Hepatocyte (in vitro differentiated cells): ENCODE measurements at regions not wholly inside any gene's neighbourhood (a gene's known extent, or its start where the extent isn't known, plus 50 kb on each side); places are given as distances from the start of the nearest gene placed in this dataset.

ENCODE experiments used
- DNase-seq: peaks from one replicate; pipeline ENCODE4 v3.0.0-alpha.2; 2016; ENCODE audit warnings: low spot score
- H2AFZ ChIP-seq: fragments of 200-600 bp; sonication (generic); 2 replicates; pipeline ENCODE4 v1.6.0; 2016; ENCODE audit warnings: antibody characterized with exemption, mild to moderate bottlenecking
- H3K27ac ChIP-seq: fragments of 200-600 bp; sonication (generic); 2 replicates; pipeline ENCODE4 v1.5.1; 2016; ENCODE audit warnings: mild to moderate bottlenecking
- H3K27me3 ChIP-seq: fragments of 200-600 bp; sonication (generic); 2 replicates; pipeline ENCODE4 v1.6.1; 2016
- H3K36me3 ChIP-seq: fragments of 200-600 bp; sonication (generic); replicated peaks from 2 replicates; pipeline ENCODE4 v1.5.1; 2016; ENCODE audit warnings: low read depth; ENCODE audit not compliant: insufficient read depth
- H3K4me1 ChIP-seq: fragments of 200-600 bp; sonication (generic); 2 replicates; pipeline ENCODE4 v1.5.1; 2016; ENCODE audit warnings: mild to moderate bottlenecking, moderate library complexity; ENCODE audit not compliant: insufficient read depth
- H3K4me2 ChIP-seq: fragments of 200-600 bp; sonication (generic); 2 replicates; pipeline ENCODE4 v1.6.0; 2016
- H3K4me3 ChIP-seq: fragments of 200-600 bp; sonication (generic); 2 replicates; pipeline ENCODE4 v1.5.1; 2016; ENCODE audit warnings: mild to moderate bottlenecking
- H3K79me2 ChIP-seq: fragments of 200-600 bp; sonication (generic); 2 replicates; pipeline ENCODE4 v1.6.0; 2017; ENCODE audit warnings: mild to moderate bottlenecking
- H3K9me2 ChIP-seq: fragments of 200-600 bp; sonication (generic); replicated peaks from 2 replicates; pipeline ENCODE4 v1.6.0; 2017; ENCODE audit warnings: mild to moderate bottlenecking; ENCODE audit not compliant: insufficient read depth
- H3K9me3 ChIP-seq: fragments of 200-600 bp; sonication (generic); 2 replicates; pipeline ENCODE4 v1.5.1; 2016; ENCODE audit warnings: low read depth, mild to moderate bottlenecking
- H4K20me1 ChIP-seq: fragments of 200-600 bp; sonication (generic); 2 replicates; pipeline ENCODE4 v1.6.0; 2016; ENCODE audit warnings: mild to moderate bottlenecking; ENCODE audit not compliant: insufficient read depth, poor library complexity, severe bottlenecking
- EZH2 ChIP-seq: fragments of 200-600 bp; sonication (generic); IDR thresholded peaks from 2 replicates; pipeline ENCODE4 v1.6.1; 2016; ENCODE audit warnings: antibody characterized with exemption, mild to moderate bottlenecking, borderline replicate concordance
- EZH2phosphoT487 ChIP-seq: fragments of 200-600 bp; sonication (generic); IDR thresholded peaks from one replicate; pipeline ENCODE4 v1.6.1; 2018; ENCODE audit warnings: antibody characterized with exemption, mild to moderate bottlenecking, low read depth, moderate library complexity; ENCODE audit not compliant: unreplicated experiment, severe bottlenecking
- WGBS: methylation state at CpG from one replicate; pipeline ENCODE4 v1.1.6; 2016; ENCODE audit warnings: low lambda C conversion rate; ENCODE audit errors: missing lambda C conversion rate; 5-methylcytosine and 5-hydroxymethylcytosine counted together
- TF ChIP-seq, protein P1 (sequence below): fragments of 200-600 bp; sonication (generic); IDR thresholded peaks from 2 replicates; pipeline ENCODE4 v1.5.1; 2016; ENCODE audit warnings: antibody characterized with exemption, mild to moderate bottlenecking; ENCODE audit not compliant: poor library complexity

DNA sequence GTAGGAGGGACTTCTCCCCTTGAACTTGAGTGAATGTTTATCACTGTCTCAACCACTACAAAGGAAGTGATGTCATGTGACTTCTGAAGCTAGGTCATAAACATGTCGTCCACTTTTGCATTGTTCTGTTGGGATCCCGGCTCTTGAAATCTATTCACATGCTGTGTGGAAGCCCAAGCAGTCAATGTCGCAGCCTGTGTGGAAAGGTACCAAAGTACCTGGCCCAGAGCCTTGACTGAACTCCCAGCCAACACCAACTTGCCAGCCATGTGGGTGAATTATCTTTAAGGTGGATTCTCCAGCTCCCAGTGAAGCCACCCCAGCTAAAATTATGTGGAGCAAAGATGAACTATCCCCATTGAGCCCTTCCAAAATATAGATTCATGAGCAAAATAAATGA lies 85.0 kb upstream of the USP38 start:
- Histone ChIP-seq H3K36me3 (no peaks in the 10 kb centered on the region), H3K9me3 (no peaks in the 10 kb centered on the region), H2AFZ (no peak overlapping the region), H3K4me3 (no peak overlapping the region), H3K27ac (no peak overlapping the region), H3K4me1 (peaks cover 5% of the 10 kb centered on the region), H3K9me2 (no peaks in the 10 kb centered on the region), H4K20me1 (no peaks in the 10 kb centered on the region), H3K4me2 (no peak overlapping the region), H3K79me2 (no peaks in the 10 kb centered on the region), H3K27me3 (no peaks in the 10 kb centered on the region)
- TF ChIP-seq EZH2phosphoT487 = no peak
- TF ChIP-seq, protein P1, sequence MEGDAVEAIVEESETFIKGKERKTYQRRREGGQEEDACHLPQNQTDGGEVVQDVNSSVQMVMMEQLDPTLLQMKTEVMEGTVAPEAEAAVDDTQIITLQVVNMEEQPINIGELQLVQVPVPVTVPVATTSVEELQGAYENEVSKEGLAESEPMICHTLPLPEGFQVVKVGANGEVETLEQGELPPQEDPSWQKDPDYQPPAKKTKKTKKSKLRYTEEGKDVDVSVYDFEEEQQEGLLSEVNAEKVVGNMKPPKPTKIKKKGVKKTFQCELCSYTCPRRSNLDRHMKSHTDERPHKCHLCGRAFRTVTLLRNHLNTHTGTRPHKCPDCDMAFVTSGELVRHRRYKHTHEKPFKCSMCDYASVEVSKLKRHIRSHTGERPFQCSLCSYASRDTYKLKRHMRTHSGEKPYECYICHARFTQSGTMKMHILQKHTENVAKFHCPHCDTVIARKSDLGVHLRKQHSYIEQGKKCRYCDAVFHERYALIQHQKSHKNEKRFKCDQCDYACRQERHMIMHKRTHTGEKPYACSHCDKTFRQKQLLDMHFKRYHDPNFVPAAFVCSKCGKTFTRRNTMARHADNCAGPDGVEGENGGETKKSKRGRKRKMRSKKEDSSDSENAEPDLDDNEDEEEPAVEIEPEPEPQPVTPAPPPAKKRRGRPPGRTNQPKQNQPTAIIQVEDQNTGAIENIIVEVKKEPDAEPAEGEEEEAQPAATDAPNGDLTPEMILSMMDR = no peak
- TF ChIP-seq EZH2 = no peak
- WGBS = 90% methylated on average over 3 of the region's 3 CpGs
- DNase-seq = no peak

DNA sequence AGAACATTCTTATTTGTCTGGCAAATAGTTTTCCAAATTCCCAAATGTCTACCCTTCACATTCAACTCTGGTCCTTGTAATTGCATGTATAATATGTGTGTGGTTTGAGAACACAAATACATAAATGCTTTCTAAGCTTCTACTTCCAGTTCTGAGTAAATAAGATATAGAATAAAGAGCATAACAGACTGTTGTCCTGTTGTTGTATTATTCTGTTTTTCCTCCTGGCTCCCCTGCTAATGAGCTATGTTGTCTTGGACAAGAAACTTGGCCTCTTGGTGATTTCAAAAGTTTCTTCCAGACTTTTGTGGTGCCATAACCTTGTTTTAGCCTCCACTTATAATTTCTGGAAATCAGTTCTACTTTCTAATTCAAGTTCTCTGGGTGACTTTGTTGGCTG lies 75.3 kb upstream of the USP38 start:
- H3K79me2 ChIP-seq = no peaks in the 10 kb centered on the region
- TF ChIP-seq, protein P1 = no peak
- TF ChIP-seq EZH2phosphoT487 (no peak), EZH2 (no peak)
- H3K4me2 ChIP-seq = no peak overlapping the region
- H3K9me2 ChIP-seq = no peaks in the 10 kb centered on the region
- H3K36me3 ChIP-seq = no peaks in the 10 kb centered on the region
- H4K20me1 ChIP-seq = no peaks in the 10 kb centered on the region
- DNase-seq = no peak
- no peaks in the 10 kb centered on the region for H3K27me3 ChIP-seq
- H3K27ac ChIP-seq = no peak overlapping the region
- no peaks in the 10 kb centered on the region for H3K4me1 ChIP-seq
- no peak overlapping the region for H3K4me3 ChIP-seq
- H2AFZ ChIP-seq = no peak overlapping the region
- H3K9me3 ChIP-seq = no peaks in the 10 kb centered on the region

DNA sequence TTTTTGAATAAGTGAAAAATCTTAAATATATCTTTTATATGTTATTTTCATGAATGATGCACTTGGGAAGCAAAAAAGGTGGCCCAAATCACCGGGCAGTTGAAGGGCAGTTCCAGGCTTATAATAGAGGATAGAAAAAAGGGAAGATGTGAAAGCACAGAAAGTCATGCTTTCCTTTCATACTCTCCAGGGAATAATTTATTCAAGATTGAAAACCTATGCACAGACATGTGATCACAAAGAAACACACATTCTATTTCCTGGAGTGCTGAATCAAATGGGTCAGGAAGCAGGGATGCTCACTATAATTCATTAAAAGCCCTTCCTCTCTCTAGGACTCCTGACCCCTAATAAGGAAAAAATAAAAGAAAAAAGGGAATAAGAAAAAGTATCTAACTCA lies 66.1 kb upstream of the USP38 start:
- no peak overlapping the region for H3K4me2 ChIP-seq
- H3K27me3 ChIP-seq = no peaks in the 10 kb centered on the region
- no peak for DNase-seq
- H2AFZ ChIP-seq = no peak overlapping the region
- H3K79me2 ChIP-seq = no peaks in the 10 kb centered on the region
- no peaks in the 10 kb centered on the region for H3K9me3 ChIP-seq
- H3K27ac ChIP-seq = no peak overlapping the region
- H3K4me1 ChIP-seq = no peaks in the 10 kb centered on the region
- no peaks in the 10 kb centered on the region for H3K36me3 ChIP-seq
- H4K20me1 ChIP-seq = no peaks in the 10 kb centered on the region
- TF ChIP-seq, protein P1 = no peak
- H3K9me2 ChIP-seq = no peaks in the 10 kb centered on the region
- no peak overlapping the region for H3K4me3 ChIP-seq
- WGBS = 100% methylated on average over 1 of the region's 1 CpG

DNA sequence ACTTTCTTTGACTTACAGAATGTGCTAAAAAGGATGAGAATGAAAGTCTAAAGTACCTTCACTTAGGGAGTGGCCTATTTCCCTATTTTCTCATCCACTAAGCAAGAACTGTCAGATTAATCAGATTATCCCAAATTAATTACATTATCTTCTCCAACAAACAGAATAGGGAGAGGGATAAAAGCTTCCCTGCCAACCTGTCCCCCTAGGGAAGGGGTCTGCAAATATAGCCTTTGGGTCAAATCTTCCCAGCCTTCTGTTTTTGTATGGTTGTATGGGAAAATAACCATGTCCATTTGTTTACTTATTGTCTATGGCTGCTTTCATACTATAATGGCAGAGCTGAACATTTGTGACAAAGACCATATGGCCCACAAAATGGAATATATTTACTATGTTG lies 57.1 kb upstream of the USP38 start:
- no peak for TF ChIP-seq EZH2phosphoT487
- TF ChIP-seq, protein P1 = no peak
- no peak for TF ChIP-seq EZH2
- no peak overlapping the region for H3K27ac ChIP-seq
- no peak overlapping the region for H3K4me3 ChIP-seq
- no peaks in the 10 kb centered on the region for H4K20me1 ChIP-seq
- no peaks in the 10 kb centered on the region for H3K9me2 ChIP-seq
- H3K27me3 ChIP-seq = no peaks in the 10 kb centered on the region
- no peak overlapping the region for H3K4me2 ChIP-seq
- no peak overlapping the region for H2AFZ ChIP-seq
- DNase-seq = no peak
- H3K9me3 ChIP-seq = no peaks in the 10 kb centered on the region
- no peaks in the 10 kb centered on the region for H3K36me3 ChIP-seq
- no peaks in the 10 kb centered on the region for H3K79me2 ChIP-seq
- H3K4me1 ChIP-seq = no peaks in the 10 kb centered on the region
